ENCODE measurements at regions not wholly inside any gene's neighbourhood (a gene's known extent, or its start where the extent isn't known, plus 50 kb on each side); places are given as distances from the start of the nearest gene placed in this dataset.
"Not testable (repeated sequence)": the region's sequence is repeated elsewhere in the genome, so short reads cannot be mapped to it uniquely, and the experiment has no call there.

DNA sequence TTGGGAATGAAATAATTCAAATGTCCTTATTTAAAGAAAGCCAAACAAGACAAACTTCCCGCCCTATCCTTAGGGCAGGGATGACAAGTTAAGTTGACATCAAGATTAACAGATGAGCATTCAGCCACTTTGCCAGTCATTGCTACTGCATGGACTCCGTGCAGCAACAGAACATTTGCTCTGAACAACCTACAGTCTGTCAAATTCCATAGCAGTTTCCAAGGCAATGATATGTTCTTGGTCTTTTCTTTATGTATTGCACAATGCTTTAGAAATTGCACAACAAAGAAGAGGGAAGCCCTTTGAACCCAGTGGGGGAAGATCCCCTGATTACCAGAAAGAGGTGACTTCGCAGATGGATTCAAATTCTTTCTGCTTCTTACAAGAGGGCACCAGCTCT is 269.8 kb downstream of the BCAT1 start:
- no peaks in the 10 kb centered on the region for H3K4me1 Mint-ChIP-seq
- H3K36me3 Mint-ChIP-seq: no peaks in the 10 kb centered on the region
- no peak overlapping the region for H3K27ac Mint-ChIP-seq
- peaks cover 0 to 3% (median 0%) of the 10 kb centered on the region in 3 donors for H3K27me3 Mint-ChIP-seq (ENCODE audit: low read depth in 3 of 3)
- no peak overlapping the region for H3K4me3 Mint-ChIP-seq
- no peak for DNase-seq
- H3K9me3 Mint-ChIP-seq: peaks cover 0 to 2% (median 0%) of the 10 kb centered on the region in 6 donors

DNA sequence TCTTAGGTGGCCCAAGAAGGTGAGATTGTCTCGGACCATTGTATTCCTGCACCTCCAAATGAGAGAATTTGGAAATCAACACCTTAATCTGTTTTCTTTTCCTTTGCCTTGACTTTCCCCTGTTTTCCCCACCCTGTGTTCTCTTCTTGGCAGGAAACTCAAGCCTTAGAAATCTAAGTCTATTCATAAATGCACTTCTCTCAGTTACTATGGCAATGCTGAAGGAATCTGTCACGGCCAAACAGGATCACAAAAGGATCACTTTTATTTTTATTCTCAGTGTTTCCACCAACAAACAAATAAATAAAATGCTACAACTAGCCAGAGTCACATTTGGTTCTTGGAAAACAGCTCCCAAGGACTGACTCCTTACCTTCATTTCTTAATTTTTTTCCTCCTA is 270.5 kb downstream of the BCAT1 start:
- no peak overlapping the region for H3K4me3 Mint-ChIP-seq
- H3K27me3 Mint-ChIP-seq (ENCODE audit: low read depth in 3 of 3): peaks cover 0 to 3% (median 0%) of the 10 kb centered on the region in 3 donors
- H3K36me3 Mint-ChIP-seq: no peaks in the 10 kb centered on the region

DNA sequence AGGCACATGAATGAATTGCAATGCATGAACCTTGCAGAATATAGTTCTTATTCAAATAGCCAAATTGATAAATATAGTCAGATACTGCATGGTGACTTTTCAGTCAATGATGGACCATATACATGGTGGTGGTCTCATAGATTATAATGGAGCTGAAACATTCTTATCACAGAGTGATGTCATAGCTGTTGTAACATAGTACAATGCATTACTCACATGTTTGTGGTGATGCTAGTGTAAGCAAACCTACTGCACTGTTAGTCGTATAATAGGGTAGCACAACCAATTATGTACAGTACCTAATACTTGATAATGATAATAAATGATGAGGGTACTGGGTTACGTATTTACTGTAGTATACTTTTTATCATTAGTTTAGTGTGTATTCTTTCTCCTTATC is 280.3 kb downstream of the BCAT1 start:
- no peaks in the 10 kb centered on the region for H3K9me3 Mint-ChIP-seq
- no peak for DNase-seq

More for the DNA sequence above, 270.5 kb downstream of the BCAT1 start:
- Mint-ChIP-seq H3K4me1 (no peaks in the 10 kb centered on the region), H3K27ac (no peak overlapping the region), H3K9me3 (peaks cover 0 to 2% (median 0%) of the 10 kb centered on the region in 6 donors)
- no peak for DNase-seq

DNA sequence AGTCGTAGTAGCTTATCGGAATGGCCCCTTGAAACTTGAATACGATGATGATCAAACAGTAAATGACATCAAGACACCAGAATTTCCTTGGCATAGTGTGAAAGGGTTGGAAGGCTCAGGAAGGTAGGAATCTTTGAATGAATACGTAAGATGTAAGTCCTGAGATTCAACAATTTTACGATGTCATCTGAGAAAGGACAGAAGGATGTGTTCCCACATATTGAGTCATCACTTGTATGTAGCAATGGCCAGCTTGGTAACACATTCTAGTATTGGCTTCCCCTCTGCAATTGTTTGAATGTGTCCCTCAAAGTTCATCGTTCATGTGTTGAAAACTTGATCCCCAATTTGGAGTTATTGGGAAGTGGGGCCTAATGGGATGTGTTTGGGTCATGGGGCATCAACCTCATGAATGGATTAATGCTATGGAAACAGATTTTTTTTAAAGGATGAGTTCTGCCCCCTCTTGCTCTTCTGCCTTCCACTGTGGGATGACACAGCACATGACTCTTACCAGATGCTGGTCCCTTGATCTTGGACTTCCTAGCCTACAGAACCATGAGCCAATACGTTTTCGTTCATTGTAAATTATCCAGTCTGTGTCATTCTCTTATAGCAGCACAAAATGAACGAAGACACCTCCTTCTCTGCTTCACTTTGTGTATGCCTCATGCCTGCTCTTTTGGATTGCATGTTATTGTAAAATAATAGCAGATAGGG is 284.6 kb downstream of the BCAT1 start:
- Mint-ChIP-seq H3K4me3 (no peak overlapping the region), H3K36me3 (no peaks in the 10 kb centered on the region), H3K27me3 (ENCODE audit: low read depth in 3 of 3) (peaks cover 0 to 4% (median 2%) of the 10 kb centered on the region in 3 donors), H3K9me3 (no peaks in the 10 kb centered on the region), H3K4me1 (no peaks in the 10 kb centered on the region), H3K27ac (no peak overlapping the region)
- no peak for DNase-seq

More for the DNA sequence above, 280.3 kb downstream of the BCAT1 start:
- no peak overlapping the region for H3K27ac Mint-ChIP-seq
- H3K36me3 Mint-ChIP-seq: no peaks in the 10 kb centered on the region
- no peaks in the 10 kb centered on the region for H3K4me1 Mint-ChIP-seq
- H3K27me3 Mint-ChIP-seq (ENCODE audit: low read depth in 3 of 3): peaks cover 0 to 4% (median 4%) of the 10 kb centered on the region in 3 donors
- H3K4me3 Mint-ChIP-seq: no peak overlapping the region

DNA sequence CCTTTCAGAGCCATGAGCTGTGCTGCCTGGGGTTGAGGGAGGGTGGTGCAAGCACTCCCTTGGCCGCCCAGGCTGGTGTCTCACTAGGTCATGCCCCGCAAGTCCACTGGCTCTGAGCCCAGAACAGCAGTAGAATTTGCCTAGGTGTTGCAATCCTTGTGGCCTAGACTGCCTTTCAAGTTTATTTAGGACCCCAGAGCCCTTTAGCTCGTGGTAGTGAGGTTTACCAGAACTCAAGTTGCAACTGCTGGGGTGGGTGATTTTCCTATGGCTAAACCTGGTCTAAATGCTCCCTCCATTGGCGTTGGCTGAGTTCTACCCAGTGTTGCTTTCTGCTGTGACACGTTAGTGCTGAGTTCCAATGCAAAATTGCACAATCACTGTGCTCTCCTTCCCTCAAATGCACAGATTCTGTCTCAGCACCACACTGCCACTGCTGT is 287.2 kb downstream of the BCAT1 start:
- DNase-seq: no peak
- H3K27me3 Mint-ChIP-seq (ENCODE audit: low read depth in 3 of 3): peaks cover 0 to 2% (median 2%) of the 10 kb centered on the region in 3 donors

DNA sequence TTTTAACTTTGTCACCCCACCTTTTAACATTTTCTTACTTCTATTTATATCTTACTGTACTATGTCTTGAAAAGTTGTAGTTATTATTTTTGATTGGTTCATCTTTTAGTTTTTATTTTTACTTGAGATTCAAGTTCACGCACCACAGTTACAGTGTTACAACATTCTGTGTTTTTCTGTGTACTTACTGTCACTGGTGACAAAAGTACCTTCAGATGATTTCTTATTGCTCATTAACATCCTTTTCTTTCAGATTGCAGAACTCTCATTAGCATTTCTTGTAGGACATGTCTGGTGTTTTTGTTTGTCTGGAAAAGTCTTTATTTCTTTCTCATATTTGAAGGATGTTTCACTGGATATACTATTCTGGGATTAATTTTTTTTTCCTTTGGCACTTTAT is 289.9 kb downstream of the BCAT1 start:
- no peak overlapping the region for H3K4me3 Mint-ChIP-seq
- H3K36me3 Mint-ChIP-seq: no peaks in the 10 kb centered on the region
- peaks cover 0 to 3% (median 0%) of the 10 kb centered on the region in 3 donors for H3K27me3 Mint-ChIP-seq (ENCODE audit: low read depth in 3 of 3)
- no peaks in the 10 kb centered on the region for H3K4me1 Mint-ChIP-seq
- no peak overlapping the region for H3K27ac Mint-ChIP-seq
- H3K9me3 Mint-ChIP-seq: no peaks in the 10 kb centered on the region
- no peak for DNase-seq

More for the DNA sequence above, 287.2 kb downstream of the BCAT1 start:
- Mint-ChIP-seq H3K9me3 (no peaks in the 10 kb centered on the region), H3K4me3 (no peak overlapping the region), H3K27ac (no peak overlapping the region), H3K36me3 (no peaks in the 10 kb centered on the region), H3K4me1 (no peaks in the 10 kb centered on the region)

DNA sequence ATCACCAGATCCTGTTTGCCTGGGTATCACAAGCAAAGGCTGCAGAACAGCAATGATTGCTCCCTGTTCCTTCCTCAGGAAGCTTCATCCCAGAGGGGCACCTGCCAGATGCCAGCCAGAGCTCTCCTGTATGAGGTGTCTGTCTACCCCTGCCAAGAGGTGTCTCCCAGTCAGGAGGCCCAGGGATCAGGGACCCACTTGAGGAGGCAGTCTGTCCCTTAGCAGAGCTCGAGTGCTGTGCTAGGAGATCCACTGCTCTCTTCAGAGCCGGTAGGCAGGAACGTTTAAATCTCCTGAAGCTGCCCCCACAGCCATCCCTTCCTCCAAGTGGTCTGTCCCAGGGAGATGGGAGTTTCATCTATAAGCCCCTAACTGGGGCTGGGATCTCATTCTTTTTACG is 294.6 kb downstream of the BCAT1 start:
- not testable (repeated sequence) for H3K27ac Mint-ChIP-seq, H3K9me3 Mint-ChIP-seq

DNA sequence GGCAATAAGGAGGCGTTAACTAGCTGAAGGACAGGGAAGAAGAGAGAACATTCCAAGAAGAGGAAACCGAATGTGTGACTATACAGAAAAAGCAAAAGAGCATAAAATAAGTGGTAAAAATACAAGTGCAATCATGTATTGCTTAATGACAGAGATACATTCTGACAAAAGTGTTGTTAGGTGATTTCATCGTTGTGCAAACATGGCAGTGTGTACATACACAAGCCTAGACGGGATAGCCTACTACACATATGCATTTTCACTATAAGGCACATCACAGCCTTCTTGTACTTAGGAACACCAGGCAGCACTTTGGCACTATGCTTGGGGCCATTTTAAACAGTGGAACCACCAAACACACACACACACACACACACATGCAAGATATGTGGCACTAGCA is 299.3 kb downstream of the BCAT1 start:
- H3K36me3 Mint-ChIP-seq: no peaks in the 10 kb centered on the region
- H3K9me3 Mint-ChIP-seq: peaks cover 0 to 2% (median 0%) of the 10 kb centered on the region in 6 donors
- no peak overlapping the region for H3K4me3 Mint-ChIP-seq
- peaks cover 2 to 3% (median 3%) of the 10 kb centered on the region in 3 donors for H3K27me3 Mint-ChIP-seq (ENCODE audit: low read depth in 3 of 3)
- H3K27ac Mint-ChIP-seq: no peak overlapping the region
- DNase-seq: no peak
- no peaks in the 10 kb centered on the region for H3K4me1 Mint-ChIP-seq

More for the DNA sequence above, 294.6 kb downstream of the BCAT1 start:
- not testable (repeated sequence) for H3K4me1 Mint-ChIP-seq; DNase-seq; H3K36me3 Mint-ChIP-seq; H3K27me3 Mint-ChIP-seq (ENCODE audit: low read depth in 3 of 3); H3K4me3 Mint-ChIP-seq

DNA sequence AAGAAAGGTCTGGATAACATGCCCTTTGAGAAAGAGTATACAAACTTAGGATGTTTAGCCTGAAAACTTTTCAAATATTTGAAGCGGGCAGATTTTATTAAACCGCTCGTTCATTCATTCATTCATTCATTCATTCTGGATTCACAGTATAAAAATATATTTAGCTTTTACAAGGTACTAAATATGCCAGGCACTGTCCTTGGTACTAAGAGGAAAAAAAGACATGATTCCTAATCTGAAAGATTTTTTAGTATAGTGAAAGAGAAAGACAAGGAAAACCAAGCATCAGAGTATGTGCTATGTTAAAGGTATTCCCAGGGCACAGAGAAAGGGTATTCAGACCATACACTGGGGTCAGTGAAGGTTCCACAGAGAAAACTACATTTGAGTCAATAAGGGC is 299.7 kb downstream of the BCAT1 start:
- peaks cover 2 to 3% (median 3%) of the 10 kb centered on the region in 3 donors for H3K27me3 Mint-ChIP-seq (ENCODE audit: low read depth in 3 of 3)
- no peaks in the 10 kb centered on the region for H3K4me1 Mint-ChIP-seq
- no peak overlapping the region for H3K4me3 Mint-ChIP-seq
- no peak for DNase-seq
- H3K27ac Mint-ChIP-seq: no peak overlapping the region
- no peaks in the 10 kb centered on the region for H3K36me3 Mint-ChIP-seq
- peaks cover 0 to 2% (median 0%) of the 10 kb centered on the region in 6 donors for H3K9me3 Mint-ChIP-seq

DNA sequence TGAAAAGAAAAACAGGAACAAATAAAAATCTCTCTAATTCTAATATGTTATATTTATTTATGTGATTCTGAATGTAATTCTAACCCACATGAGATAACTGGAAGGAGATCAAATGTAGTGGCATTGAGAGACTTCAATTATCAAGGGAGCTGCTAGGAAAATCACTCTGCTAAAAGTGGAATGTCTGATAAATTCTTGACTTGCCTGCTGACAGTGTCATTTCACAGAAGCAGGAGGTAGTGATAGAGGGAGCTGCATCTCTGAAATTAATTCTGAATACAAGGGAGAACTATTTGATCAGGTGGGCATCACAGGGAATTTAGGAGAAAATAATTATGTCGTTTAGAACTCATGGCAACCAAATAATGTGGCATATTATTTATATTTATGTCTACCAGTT is 303.6 kb downstream of the BCAT1 start:
- no peaks in the 10 kb centered on the region for H3K4me1 Mint-ChIP-seq

DNA sequence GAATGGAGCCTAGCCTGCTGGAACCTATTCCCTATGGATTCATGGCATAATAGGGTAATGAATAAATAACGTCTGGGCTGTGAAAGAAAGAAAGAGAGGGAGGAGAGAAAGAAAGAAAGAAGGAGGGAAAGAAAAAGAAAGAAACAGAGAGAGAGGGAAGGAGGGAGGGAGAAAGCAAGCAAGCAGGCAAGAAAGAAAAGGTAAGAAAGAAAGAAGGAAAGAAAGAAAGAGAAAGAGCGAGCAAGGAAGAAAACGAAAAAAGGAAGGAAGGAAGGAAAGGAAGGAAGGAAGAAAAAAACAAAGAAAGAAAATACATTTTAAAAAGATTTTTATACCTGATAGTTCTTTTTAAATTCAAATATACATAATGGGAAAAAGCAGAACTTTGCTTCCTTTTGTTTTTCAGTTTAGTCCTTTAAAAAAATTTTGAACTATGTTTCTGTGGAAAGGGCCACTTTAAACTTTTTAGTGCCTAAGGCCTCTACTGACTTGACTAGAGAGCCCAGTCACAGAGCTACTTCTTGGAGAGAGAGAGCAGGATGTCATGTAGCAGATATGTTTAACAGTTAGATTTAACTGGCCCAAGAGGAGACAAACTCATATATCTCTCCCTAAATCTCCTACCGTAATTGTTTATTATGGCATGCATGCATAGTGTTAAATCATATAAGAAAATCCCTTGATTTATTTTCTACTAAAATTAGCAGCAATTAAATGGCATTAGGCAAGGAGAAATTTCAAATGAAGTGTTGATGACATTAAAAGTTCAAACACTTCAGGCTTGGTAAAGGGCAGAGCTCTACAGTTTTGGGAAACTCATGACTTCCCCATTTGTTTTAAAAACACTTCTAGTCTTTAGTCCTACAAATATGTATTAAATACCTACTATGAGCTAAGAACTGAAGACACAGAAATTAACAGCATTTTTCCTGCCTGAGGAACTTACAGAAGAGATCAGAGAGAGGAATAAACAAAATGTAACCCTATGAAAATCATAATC is 305.5 kb downstream of the BCAT1 start:
- H3K36me3 Mint-ChIP-seq: no peaks in the 10 kb centered on the region
- DNase-seq: no peak
- no peaks in the 10 kb centered on the region for H3K4me1 Mint-ChIP-seq
- H3K9me3 Mint-ChIP-seq: no peaks in the 10 kb centered on the region
- H3K27ac Mint-ChIP-seq: no peak overlapping the region
- peaks cover 0 to 1% (median 0%) of the 10 kb centered on the region in 3 donors for H3K27me3 Mint-ChIP-seq (ENCODE audit: low read depth in 3 of 3)
- no peak overlapping the region for H3K4me3 Mint-ChIP-seq

More for the DNA sequence above, 303.6 kb downstream of the BCAT1 start:
- Mint-ChIP-seq H3K27ac (no peak overlapping the region), H3K4me3 (no peak overlapping the region), H3K9me3 (no peaks in the 10 kb centered on the region), H3K36me3 (no peaks in the 10 kb centered on the region), H3K27me3 (ENCODE audit: low read depth in 3 of 3) (no peaks in the 10 kb centered on the region)
- DNase-seq: no peak

DNA sequence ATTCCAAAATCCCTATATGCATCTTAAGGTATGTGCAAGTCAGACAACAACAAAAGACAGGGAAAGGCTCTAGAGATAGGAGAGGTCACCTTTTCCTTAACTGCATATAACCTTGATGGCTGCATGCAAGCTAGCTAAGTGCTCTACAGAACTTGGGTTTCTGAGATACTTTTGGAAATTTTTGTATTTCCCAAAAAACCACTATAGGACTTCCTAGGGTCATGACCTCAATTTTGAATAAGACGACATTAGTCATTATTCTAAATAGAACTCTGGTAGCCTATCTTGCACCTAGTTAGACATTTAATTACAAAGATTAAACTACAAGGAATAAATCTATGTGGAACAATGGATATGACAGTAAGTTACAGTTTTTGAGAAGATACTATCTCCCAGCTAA is 309.3 kb downstream of the BCAT1 start:
- peaks cover 0 to 1% (median 0%) of the 10 kb centered on the region in 6 donors for H3K9me3 Mint-ChIP-seq
- H3K27me3 Mint-ChIP-seq (ENCODE audit: low read depth in 3 of 3): peaks cover 0 to 1% (median 0%) of the 10 kb centered on the region in 3 donors

DNA sequence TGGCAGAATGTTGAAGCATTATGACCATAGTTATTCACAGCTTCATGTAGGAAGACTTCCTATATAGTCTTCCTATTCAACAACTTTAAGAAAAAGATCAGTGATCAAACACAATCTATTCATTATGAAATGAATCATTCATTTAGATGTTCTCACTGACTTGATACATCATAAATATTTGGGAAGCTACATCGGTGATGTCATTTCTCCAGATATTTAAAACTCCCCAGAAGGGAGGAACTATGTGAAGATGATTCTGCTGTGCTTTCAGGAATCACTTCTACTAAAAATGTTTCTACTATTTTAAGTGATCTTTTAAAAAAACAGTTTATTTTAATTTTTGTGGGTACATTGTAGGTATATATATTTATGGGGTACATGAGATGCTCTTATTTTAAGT is 316.4 kb downstream of the BCAT1 start:
- DNase-seq: no peak
- H3K4me1 Mint-ChIP-seq: no peaks in the 10 kb centered on the region
- peaks cover 0 to 4% (median 0%) of the 10 kb centered on the region in 6 donors for H3K9me3 Mint-ChIP-seq
- H3K36me3 Mint-ChIP-seq: no peaks in the 10 kb centered on the region
- no peak overlapping the region for H3K4me3 Mint-ChIP-seq
- H3K27ac Mint-ChIP-seq: no peak overlapping the region
- H3K27me3 Mint-ChIP-seq (ENCODE audit: low read depth in 3 of 3): peaks cover 0 to 3% (median 0%) of the 10 kb centered on the region in 3 donors

More for the DNA sequence above, 309.3 kb downstream of the BCAT1 start:
- H3K4me3 Mint-ChIP-seq: no peak overlapping the region
- H3K36me3 Mint-ChIP-seq: no peaks in the 10 kb centered on the region
- DNase-seq: no peak
- H3K4me1 Mint-ChIP-seq: no peaks in the 10 kb centered on the region
- no peak overlapping the region for H3K27ac Mint-ChIP-seq

All from immature natural killer cell (primary cell).